ENCODE measurements at regions not wholly inside any gene's neighbourhood (a gene's known extent, or its start where the extent isn't known, plus 50 kb on each side); places are given as distances from the start of the nearest gene placed in this dataset.

GRCh38 chr17:5919089-5919488 lies 151.1 kb upstream of the WSCD1 start:
- TF ChIP-seq CTCF (IDR thresholded peaks at IDR 0.05; ENCODE audit: low read depth, low read length) (no peak), MAX (IDR thresholded peaks at IDR 0.05; ENCODE audit: low read depth, low read length) (no peak), POLR2A (IDR thresholded peaks at IDR 0.05; ENCODE audit: extremely low read depth, insufficient read length) (no peak), MYC (IDR thresholded peaks at IDR 0.05; ENCODE audit: low read depth, low read length) (no peak)

Measured in NB4 (cell line).